Transverse colon (tissue), 4 donors: ENCODE measurements at regions not wholly inside any gene's neighbourhood (a gene's known extent, or its start where the extent isn't known, plus 50 kb on each side); places are given as distances from the start of the nearest gene placed in this dataset.

Experiments used
- CTCF ChIP-seq, 5 experiments: fragments of 200-600 bp in 3 of 5; fragments of 450-650 bp in 2 of 5; sonication (generic) in 3 of 5; IDR thresholded peaks; 1 replicate in 2 of 5; 2 replicates in 3 of 5; pipeline ENCODE4 v1.5.1; 2016 to 2017; ENCODE audit warnings: antibody characterized with exemption in 5 of 5, inconsistent platforms in 3 of 5, mild to moderate bottlenecking in 2 of 5, moderate library complexity in 1 of 5
- EP300 ChIP-seq: sonication (generic); formaldehyde crosslinking; IDR thresholded peaks from one replicate; pipeline ENCODE4 v1.6.1; 2017; ENCODE audit warnings: antibody characterized with exemption, low read depth
- POLR2A ChIP-seq: fragments of 450-650 bp; IDR thresholded peaks from one replicate; pipeline ENCODE4 v1.6.1; 2016; ENCODE audit warnings: antibody characterized with exemption, mild to moderate bottlenecking, moderate library complexity
- POLR2AphosphoS5 ChIP-seq, 3 donors: sonication (generic); formaldehyde crosslinking; IDR thresholded peaks; one replicate each; pipeline ENCODE4 v1.6.1; 2016; ENCODE audit warnings: antibody characterized with exemption in 3 of 3

GRCh38 chr3:19742935-19743334 is 191.1 kb downstream of the EFHB start:
- TF ChIP-seq POLR2AphosphoS5 (IDR thresholded peaks at IDR 0.05) (no peak), CTCF (IDR thresholded peaks at IDR 0.05) (no peak), POLR2A (no peak), EP300 (no peak)
